PC-3 (cell line): ENCODE measurements at regions not wholly inside any gene's neighbourhood (a gene's known extent, or its start where the extent isn't known, plus 50 kb on each side); places are given as distances from the start of the nearest gene placed in this dataset.

Experiments
- ATAC-seq: fragments of 200-7000 bp; cut with Tn5 transposase; 2 replicates; pipeline ENCODE4 v1.9.1; 2020; ENCODE audit warnings: mild to moderate bottlenecking, moderate library complexity
- BruUV-seq: library from RNA; stranded (reverse); fragments of 400-500 nt; replicated peaks from 2 replicates; lab custom pipeline; 2021; lab: Mats Ljungman, UMichigan
- CTCF ChIA-PET: fragments of 300-600 bp; sonication (Branson Sonifier 250); formaldehyde crosslinking; loops from one replicate; lab custom pipeline; 2022; ENCODE audit warnings: antibody characterized with exemption; lab: Charles Lee
- POLR2A ChIA-PET: fragments of 300-600 bp; sonication (Branson Sonifier 250); formaldehyde crosslinking; loops from one replicate; lab custom pipeline; 2022; ENCODE audit warnings: antibody characterized with exemption; ENCODE audit not compliant: unreplicated experiment; lab: Charles Lee
- DNase-seq: peaks from one replicate; pipeline ENCODE4 v3.0.0-alpha.2; 2015
- H2AFZ ChIP-seq: fragments of 300-600 bp; sonication (generic); 2 replicates; pipeline ENCODE4 v1.6.0; 2016; ENCODE audit warnings: antibody characterized with exemption, low read length
- H3F3A ChIP-seq: fragments of 300-600 bp; sonication (generic); one replicate; pipeline ENCODE4 v1.6.0; 2017; ENCODE audit warnings: antibody characterized with exemption, low read length, control low read depth, mild to moderate bottlenecking; ENCODE audit not compliant: unreplicated experiment
- H3K27ac ChIP-seq: fragments of 300-600 bp; sonication (generic); 2 replicates; pipeline ENCODE4 v1.5.1; 2016; ENCODE audit warnings: mild to moderate bottlenecking, low read length
- H3K27me3 ChIP-seq: fragments of 300-600 bp; sonication (generic); 2 replicates; pipeline ENCODE4 v1.6.1; 2016; ENCODE audit warnings: low read length, mixed read lengths
- H3K36me3 ChIP-seq: fragments of 300-600 bp; sonication (generic); 2 replicates; pipeline ENCODE4 v1.6.1; 2016; ENCODE audit warnings: low read depth, mixed run types, low read length, mixed read lengths
- H3K4me1 ChIP-seq: fragments of 300-600 bp; sonication (generic); 2 replicates; pipeline ENCODE4 v1.5.1; 2016; ENCODE audit warnings: low read length; ENCODE audit not compliant: insufficient read depth
- H3K4me2 ChIP-seq: fragments of 300-600 bp; sonication (generic); 2 replicates; pipeline ENCODE4 v1.6.0; 2016; ENCODE audit warnings: low read length
- H3K4me3 ChIP-seq: fragments of 300-600 bp; sonication (generic); 2 replicates; pipeline ENCODE4 v1.5.1; 2016; ENCODE audit warnings: mild to moderate bottlenecking, low read length, mixed read lengths
- H3K79me2 ChIP-seq: fragments of 300-600 bp; sonication (generic); 2 replicates; pipeline ENCODE4 v1.6.1; 2017; ENCODE audit warnings: low read length, mixed read lengths
- H3K9ac ChIP-seq: fragments of 300-600 bp; sonication (generic); 2 replicates; pipeline ENCODE4 v1.6.0; 2016; ENCODE audit warnings: mild to moderate bottlenecking, low read length
- H3K9me2 ChIP-seq: fragments of 300-600 bp; sonication (generic); replicated peaks from 2 replicates; pipeline ENCODE4 v1.6.1; 2016; ENCODE audit warnings: mixed run types, low read length, mixed read lengths
- H3K9me3 ChIP-seq: fragments of 300-600 bp; sonication (generic); 2 replicates; pipeline ENCODE4 v1.6.1; 2016; ENCODE audit warnings: low read length, mixed read lengths
- H4K20me1 ChIP-seq: fragments of 300-600 bp; sonication (generic); 2 replicates; pipeline ENCODE4 v1.6.1; 2016; ENCODE audit warnings: low read length, mixed read lengths
- EZH2 ChIP-seq: fragments of 300-600 bp; sonication (generic); IDR thresholded peaks from one replicate; pipeline ENCODE4 v1.6.1; 2017; ENCODE audit warnings: antibody characterized with exemption, mild to moderate bottlenecking, low read length; ENCODE audit not compliant: unreplicated experiment
- EZH2phosphoT487 ChIP-seq: fragments of 300-600 bp; sonication (generic); IDR thresholded peaks from 2 replicates; pipeline ENCODE4 v1.6.1; 2018; ENCODE audit warnings: mild to moderate bottlenecking, antibody characterized with exemption, low read length, borderline replicate concordance
- intact Hi-C: fragments of 100-400 bp; cut with micrococcal nuclease; formaldehyde crosslinking; loops from 2 replicates; pipeline ENCODE4 v1.9.0; 2023
- TF ChIP-seq, protein P1 (sequence below): fragments of 300-600 bp; sonication (generic); conservative IDR thresholded peaks from 2 replicates; pipeline ENCODE4 v1.5.1; 2017; ENCODE audit warnings: antibody characterized with exemption, low read depth, mild to moderate bottlenecking, low read length

DNA sequence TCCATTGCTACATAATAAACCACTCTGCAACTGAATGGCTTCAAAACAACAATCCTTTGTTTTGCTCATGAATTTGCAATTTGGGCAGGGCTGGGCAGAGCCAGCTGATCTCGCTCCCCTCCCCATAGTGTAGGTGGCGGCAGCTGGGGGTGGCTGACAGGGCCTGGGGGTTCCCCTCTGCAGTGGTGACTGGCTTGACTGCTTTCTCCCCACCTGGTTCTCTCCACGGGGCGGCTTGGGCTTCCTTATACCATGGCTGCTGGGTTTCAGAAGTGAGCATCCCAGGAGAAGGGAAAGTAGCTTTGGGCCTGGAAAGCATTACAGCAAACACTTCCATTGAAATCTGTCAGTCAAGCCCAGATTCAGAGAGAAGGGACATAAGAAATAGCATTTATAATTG is 129.7 kb upstream of the ZBTB40 start:
- H3K27me3 ChIP-seq: no peaks in the 10 kb centered on the region
- no peak overlapping the region for H3K4me3 ChIP-seq
- H3K9me3 ChIP-seq: no peaks in the 10 kb centered on the region
- no peaks in the 10 kb centered on the region for H3K79me2 ChIP-seq
- no peak overlapping the region for H3K9ac ChIP-seq
- no peaks in the 10 kb centered on the region for H4K20me1 ChIP-seq
- no peak overlapping the region for H3K4me2 ChIP-seq
- CTCF ChIA-PET: no interaction called here
- H3F3A ChIP-seq: no peaks in the 10 kb centered on the region
- H3K9me2 ChIP-seq: no peaks in the 10 kb centered on the region
- ATAC-seq: no peak
- H3K4me1 ChIP-seq: no peaks in the 10 kb centered on the region
- TF ChIP-seq EZH2: no peak
- TF ChIP-seq, protein P1, sequence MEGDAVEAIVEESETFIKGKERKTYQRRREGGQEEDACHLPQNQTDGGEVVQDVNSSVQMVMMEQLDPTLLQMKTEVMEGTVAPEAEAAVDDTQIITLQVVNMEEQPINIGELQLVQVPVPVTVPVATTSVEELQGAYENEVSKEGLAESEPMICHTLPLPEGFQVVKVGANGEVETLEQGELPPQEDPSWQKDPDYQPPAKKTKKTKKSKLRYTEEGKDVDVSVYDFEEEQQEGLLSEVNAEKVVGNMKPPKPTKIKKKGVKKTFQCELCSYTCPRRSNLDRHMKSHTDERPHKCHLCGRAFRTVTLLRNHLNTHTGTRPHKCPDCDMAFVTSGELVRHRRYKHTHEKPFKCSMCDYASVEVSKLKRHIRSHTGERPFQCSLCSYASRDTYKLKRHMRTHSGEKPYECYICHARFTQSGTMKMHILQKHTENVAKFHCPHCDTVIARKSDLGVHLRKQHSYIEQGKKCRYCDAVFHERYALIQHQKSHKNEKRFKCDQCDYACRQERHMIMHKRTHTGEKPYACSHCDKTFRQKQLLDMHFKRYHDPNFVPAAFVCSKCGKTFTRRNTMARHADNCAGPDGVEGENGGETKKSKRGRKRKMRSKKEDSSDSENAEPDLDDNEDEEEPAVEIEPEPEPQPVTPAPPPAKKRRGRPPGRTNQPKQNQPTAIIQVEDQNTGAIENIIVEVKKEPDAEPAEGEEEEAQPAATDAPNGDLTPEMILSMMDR: no peak
- TF ChIP-seq EZH2phosphoT487: no peak
- POLR2A ChIA-PET: no interaction called here
- no TSS peak for BruUV-seq
- no peak overlapping the region for H3K27ac ChIP-seq
- intact Hi-C loops: no loop called here
- H2AFZ ChIP-seq: no peak overlapping the region
- no peak for DNase-seq
- no peaks in the 10 kb centered on the region for H3K36me3 ChIP-seq

DNA sequence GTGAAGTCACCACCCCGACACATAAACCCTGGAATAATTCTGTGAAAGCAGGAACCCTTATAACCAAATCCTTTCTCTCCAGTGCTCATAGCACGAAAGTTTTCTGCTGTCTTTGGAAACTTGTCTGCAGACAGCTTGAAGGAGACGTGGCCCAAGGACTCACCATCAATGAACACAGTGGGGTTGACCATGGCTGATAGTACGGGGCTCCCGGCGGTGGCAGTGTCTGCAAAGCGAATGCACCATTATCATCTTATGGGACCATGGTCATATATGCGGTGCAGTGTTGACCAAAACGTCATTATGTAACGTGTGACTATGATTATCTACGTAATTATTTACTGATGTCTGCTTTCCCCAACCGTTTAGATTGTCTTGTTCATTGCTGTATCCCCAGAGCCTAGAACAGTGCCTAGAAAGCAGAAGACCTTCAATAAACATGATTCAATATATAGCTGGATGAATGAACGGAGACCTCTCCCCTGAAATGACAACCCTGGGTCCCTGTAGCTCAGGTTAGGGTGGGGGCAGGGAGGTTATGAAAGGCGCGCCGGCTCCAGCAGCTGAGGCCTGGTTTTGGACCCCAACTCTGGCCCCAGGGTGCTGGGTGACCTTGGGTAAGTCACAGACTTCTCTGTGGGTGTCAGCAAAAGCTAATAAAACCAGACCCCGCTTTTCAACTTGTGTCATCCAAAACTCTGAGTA is 128.4 kb upstream of the ZBTB40 start:
- Histone ChIP-seq H3K4me2 (no peak overlapping the region), H3F3A (no peaks in the 10 kb centered on the region), H3K9ac (no peak overlapping the region), H3K4me1 (no peaks in the 10 kb centered on the region), H3K4me3 (no peak overlapping the region), H3K9me3 (no peaks in the 10 kb centered on the region), H4K20me1 (no peaks in the 10 kb centered on the region), H3K79me2 (no peaks in the 10 kb centered on the region), H3K36me3 (no peaks in the 10 kb centered on the region), H3K27ac (no peak overlapping the region), H2AFZ (no peak overlapping the region), H3K27me3 (no peaks in the 10 kb centered on the region), H3K9me2 (no peaks in the 10 kb centered on the region)
- DNase-seq (no peak), ATAC-seq (no peak)
- no TSS peak for BruUV-seq
- intact Hi-C loops: no loop called here
- ChIA-PET CTCF (no interaction called here), POLR2A (no interaction called here)
- TF ChIP-seq EZH2: no peak
- TF ChIP-seq, protein P1: no peak
- no peak for TF ChIP-seq EZH2phosphoT487

DNA sequence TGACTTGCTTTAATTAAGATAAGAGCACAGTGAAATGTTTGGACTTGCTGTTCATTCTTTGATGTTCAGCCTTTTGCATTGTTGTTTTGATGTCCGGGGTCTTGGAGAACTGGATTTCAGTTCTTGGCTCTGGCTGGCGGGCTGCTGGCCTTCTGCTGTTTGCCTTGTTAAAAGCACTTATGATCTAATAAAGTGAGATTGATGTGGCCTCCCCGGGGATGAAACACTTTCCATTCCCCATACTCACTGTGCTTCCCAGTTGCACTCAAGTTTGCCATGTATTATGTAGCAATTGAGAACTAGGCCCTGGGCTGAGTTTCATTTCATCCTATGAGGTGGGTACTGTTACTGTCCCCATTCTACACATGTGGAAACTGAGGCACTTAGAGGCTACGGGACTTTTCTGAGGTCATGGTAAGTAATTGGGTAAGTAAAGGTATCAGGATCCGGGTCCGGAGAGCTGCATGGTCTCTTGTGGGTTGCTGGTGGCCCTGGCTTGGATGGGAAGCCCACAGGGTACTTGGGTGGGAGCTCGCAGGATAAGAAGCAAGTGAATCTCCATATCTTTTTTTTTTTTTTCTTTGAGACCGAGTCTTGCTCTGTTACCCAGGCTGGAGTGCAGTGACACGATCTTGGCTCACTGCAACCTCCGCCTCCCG is 127.7 kb upstream of the ZBTB40 start:
- Histone ChIP-seq H3K4me3 (no peak overlapping the region), H3K36me3 (no peaks in the 10 kb centered on the region), H3K79me2 (no peaks in the 10 kb centered on the region), H3K9me3 (no peaks in the 10 kb centered on the region), H3K4me1 (no peaks in the 10 kb centered on the region), H3K27ac (no peak overlapping the region), H4K20me1 (no peaks in the 10 kb centered on the region), H3F3A (no peaks in the 10 kb centered on the region), H3K9ac (no peak overlapping the region), H3K4me2 (no peak overlapping the region), H3K9me2 (no peaks in the 10 kb centered on the region), H2AFZ (no peak overlapping the region), H3K27me3 (no peaks in the 10 kb centered on the region)
- no TSS peak for BruUV-seq
- ATAC-seq (no peak), DNase-seq (no peak)
- POLR2A ChIA-PET: no interaction called here
- TF ChIP-seq EZH2phosphoT487 (no peak), EZH2 (no peak)
- TF ChIP-seq, protein P1: no peak
- CTCF ChIA-PET: no interaction called here
- intact Hi-C loops: no loop called here
